HL-60 (cell line): ENCODE measurements at regions not wholly inside any gene's neighbourhood (a gene's known extent, or its start where the extent isn't known, plus 50 kb on each side); places are given as distances from the start of the nearest gene placed in this dataset.

Source experiments
- DNase-seq, 2 experiments: peaks; one replicate each; pipeline ENCODE4 v3.0.0-alpha.2; 2010 to 2020; ENCODE audit warnings: low read depth in 1 of 2, low spot score in 1 of 2
- H3K27ac ChIP-seq: fragments of 250-450 bp; sonication (Bioruptor Pico); replicated peaks from 2 replicates; pipeline ENCODE4 v1.5.1; 2020; ENCODE audit warnings: mild to moderate bottlenecking, moderate library complexity
- H3K27me3 ChIP-seq: fragments of 250-450 bp; sonication (Bioruptor Pico); 2 replicates; pipeline ENCODE4 v1.5.1; 2021; ENCODE audit warnings: mild to moderate bottlenecking, moderate library complexity; ENCODE audit not compliant: insufficient read depth, poor library complexity, severe bottlenecking
- H3K4me3 ChIP-seq: replicated peaks from 2 replicates; pipeline ENCODE4 v1.5.1; 2011; ENCODE audit warnings: mild to moderate bottlenecking, control low read depth, low read length; ENCODE audit not compliant: insufficient read depth
- GABPA ChIP-seq: IDR thresholded peaks from 2 replicates; pipeline ENCODE4 v1.6.1; 2012; ENCODE audit warnings: low read depth
- POLR2AphosphoS5 ChIP-seq: IDR thresholded peaks from 2 replicates; pipeline ENCODE4 v1.6.1; 2012; ENCODE audit warnings: low read depth
- REST ChIP-seq: IDR thresholded peaks from 2 replicates; pipeline ENCODE4 v1.6.1; 2012; ENCODE audit warnings: low read depth; ENCODE audit not compliant: insufficient replicate concordance
- SPI1 ChIP-seq: IDR thresholded peaks from 2 replicates; pipeline ENCODE4 v1.6.1; 2012; ENCODE audit warnings: low read depth, mild to moderate bottlenecking, borderline replicate concordance
- TF ChIP-seq, protein P1 (sequence below): IDR thresholded peaks from one replicate; pipeline ENCODE4 v1.5.1; 2011; ENCODE audit warnings: low read length, control low read depth, inconsistent platforms; ENCODE audit not compliant: insufficient read depth

- no peak for TF ChIP-seq POLR2AphosphoS5
- no peak for TF ChIP-seq GABPA
- no peak for TF ChIP-seq REST
- no peak for TF ChIP-seq SPI1
- TF ChIP-seq, protein P1, sequence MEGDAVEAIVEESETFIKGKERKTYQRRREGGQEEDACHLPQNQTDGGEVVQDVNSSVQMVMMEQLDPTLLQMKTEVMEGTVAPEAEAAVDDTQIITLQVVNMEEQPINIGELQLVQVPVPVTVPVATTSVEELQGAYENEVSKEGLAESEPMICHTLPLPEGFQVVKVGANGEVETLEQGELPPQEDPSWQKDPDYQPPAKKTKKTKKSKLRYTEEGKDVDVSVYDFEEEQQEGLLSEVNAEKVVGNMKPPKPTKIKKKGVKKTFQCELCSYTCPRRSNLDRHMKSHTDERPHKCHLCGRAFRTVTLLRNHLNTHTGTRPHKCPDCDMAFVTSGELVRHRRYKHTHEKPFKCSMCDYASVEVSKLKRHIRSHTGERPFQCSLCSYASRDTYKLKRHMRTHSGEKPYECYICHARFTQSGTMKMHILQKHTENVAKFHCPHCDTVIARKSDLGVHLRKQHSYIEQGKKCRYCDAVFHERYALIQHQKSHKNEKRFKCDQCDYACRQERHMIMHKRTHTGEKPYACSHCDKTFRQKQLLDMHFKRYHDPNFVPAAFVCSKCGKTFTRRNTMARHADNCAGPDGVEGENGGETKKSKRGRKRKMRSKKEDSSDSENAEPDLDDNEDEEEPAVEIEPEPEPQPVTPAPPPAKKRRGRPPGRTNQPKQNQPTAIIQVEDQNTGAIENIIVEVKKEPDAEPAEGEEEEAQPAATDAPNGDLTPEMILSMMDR, result no peak
- H3K4me3 ChIP-seq, result no peak overlapping the region
- no peak overlapping the region for H3K27ac ChIP-seq
- H3K27me3 ChIP-seq, result no peaks in the 10 kb centered on the region
- DNase-seq, result no peak
These were observed 300.6 kb upstream of the KLHL1 start for GRCh38 chr13:70408865-70409264.

DNA sequence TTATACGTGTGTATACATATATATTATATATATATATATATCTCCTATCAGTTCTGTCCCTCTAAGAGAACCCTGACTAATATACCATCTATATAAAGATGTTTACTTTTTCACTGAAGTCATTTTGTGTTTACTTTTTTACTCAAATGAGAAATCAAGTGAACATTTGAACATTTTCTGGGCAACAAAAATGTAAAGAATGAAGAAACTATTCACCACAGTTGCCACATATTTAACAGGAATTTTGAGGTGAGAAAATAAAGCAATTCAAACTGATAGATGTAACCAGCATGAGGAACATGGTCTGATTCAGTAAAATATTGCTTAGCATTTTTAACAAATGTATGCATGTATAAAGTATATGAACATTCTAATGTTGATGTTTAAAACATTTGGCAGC, 299.2 kb upstream of the KLHL1 start:
- TF ChIP-seq GABPA (no peak), REST (no peak), POLR2AphosphoS5 (no peak), SPI1 (no peak)
- TF ChIP-seq, protein P1, result no peak
- Histone ChIP-seq H3K27me3 (no peaks in the 10 kb centered on the region), H3K27ac (no peak overlapping the region), H3K4me3 (no peak overlapping the region)
- DNase-seq, result no peak

DNA sequence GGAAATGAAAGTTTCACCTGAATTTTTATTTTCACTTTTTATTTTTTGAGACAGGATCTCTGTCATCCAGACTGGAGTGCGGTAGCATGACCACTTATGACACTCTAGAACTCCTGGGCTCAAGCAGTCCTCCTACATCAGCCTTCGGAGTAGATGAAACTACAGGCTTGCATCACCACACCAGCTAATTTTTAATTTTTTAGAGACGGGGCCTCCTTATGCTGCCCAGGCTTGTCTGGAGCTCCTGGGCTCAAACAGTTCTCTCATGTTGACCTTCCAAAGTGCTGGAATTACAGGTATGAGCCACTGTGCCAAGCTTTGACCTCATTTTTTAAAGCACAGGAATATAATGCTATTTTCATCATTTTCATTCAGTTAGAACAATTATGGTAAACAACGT, 297.0 kb upstream of the KLHL1 start:
- no peak for TF ChIP-seq GABPA
- TF ChIP-seq POLR2AphosphoS5, result no peak
- TF ChIP-seq SPI1, result no peak
- TF ChIP-seq REST, result no peak
- TF ChIP-seq, protein P1, result no peak
- no peak overlapping the region for H3K27ac ChIP-seq

More for the DNA sequence above, 297.0 kb upstream of the KLHL1 start:
- H3K27me3 ChIP-seq, result no peaks in the 10 kb centered on the region
- DNase-seq, result no peak
- H3K4me3 ChIP-seq, result no peak overlapping the region
